Endothelial cell of umbilical vein (primary cell): ENCODE measurements at regions not wholly inside any gene's neighbourhood (a gene's known extent, or its start where the extent isn't known, plus 50 kb on each side); places are given as distances from the start of the nearest gene placed in this dataset.

ENCODE experiments used
- BruUV-seq: library from RNA; stranded (reverse); fragments of 400-500 nt; replicated peaks from 2 replicates; lab custom pipeline; 2021; lab: Mats Ljungman, UMichigan
- CTCF ChIA-PET: fragments of 300-600, 350-600 bp; sonication (Branson Sonifier 250); formaldehyde crosslinking; loops from one replicate; lab custom pipeline; 2021; ENCODE audit warnings: antibody characterized with exemption, inconsistent platforms; lab: Charles Lee
- POLR2A ChIA-PET: fragments of 300-600, 350-600 bp; sonication (Branson Sonifier 250); formaldehyde crosslinking; loops from one replicate; lab custom pipeline; 2021; ENCODE audit warnings: antibody characterized with exemption, inconsistent platforms; lab: Charles Lee
- DNase-seq: peaks from one replicate; pipeline ENCODE4 v3.0.0-alpha.2; 2011; ENCODE audit warnings: low read depth, low spot score
- FAIRE-seq: peaks from 2 replicates; lab custom pipeline; 2011; peaks lifted over from hg19 to GRCh38; lab: Jason Lieb, UNC
- H2AFZ ChIP-seq: 2 replicates; pipeline ENCODE4 v1.6.0; 2012; ENCODE audit warnings: low read depth, low read length, control low read depth, inconsistent platforms
- H3K27ac ChIP-seq: 2 replicates; pipeline ENCODE4 v1.5.1; 2011; ENCODE audit warnings: low read depth, mild to moderate bottlenecking, control low read depth, low read length, moderate library complexity; ENCODE audit not compliant: insufficient read depth
- H3K27me3 ChIP-seq, 2 experiments: 2 replicates each; pipeline versions ENCODE4 v1.6.0 to v1.6.1; 2011; ENCODE audit warnings: low read length in 2 of 2, mixed read lengths in 1 of 2; ENCODE audit not compliant: control insufficient read depth in 2 of 2, insufficient read depth in 2 of 2
- H3K36me3 ChIP-seq, 2 experiments: 2 replicates in 1 of 2; 3 replicates in 1 of 2; pipeline ENCODE4 v1.5.1; 2011; ENCODE audit warnings: low read length in 2 of 2, mild to moderate bottlenecking in 1 of 2, moderate library complexity in 1 of 2; ENCODE audit not compliant: control insufficient read depth in 2 of 2, insufficient read depth in 2 of 2; ENCODE audit errors: extremely low read depth in 1 of 2
- H3K4me1 ChIP-seq: 3 replicates; pipeline ENCODE4 v1.5.1; 2011; ENCODE audit warnings: mild to moderate bottlenecking, low read length; ENCODE audit not compliant: control insufficient read depth, insufficient read depth; ENCODE audit errors: extremely low read depth
- H3K4me2 ChIP-seq: 2 replicates; pipeline ENCODE4 v1.6.1; 2011; ENCODE audit warnings: low read length, control low read depth, mixed read lengths; ENCODE audit not compliant: insufficient read depth
- H3K4me3 ChIP-seq, 3 experiments: fragments of 200-600 bp in 1 of 3; sonication (generic), shearing (Covaris generic) in 1 of 3; replicated peaks in 1 of 3; 2 replicates each; pipeline ENCODE4 v1.5.1; 2011 to 2016; ENCODE audit warnings: control low read depth in 3 of 3, low read length in 3 of 3, mild to moderate bottlenecking in 2 of 3, inconsistent platforms in 1 of 3, low read depth in 1 of 3, moderate library complexity in 1 of 3; ENCODE audit not compliant: insufficient read depth in 1 of 3
- H3K79me2 ChIP-seq: 2 replicates; pipeline ENCODE4 v1.6.0; 2012; ENCODE audit warnings: low read length, inconsistent platforms; ENCODE audit not compliant: control insufficient read depth, insufficient read depth
- H3K9ac ChIP-seq: replicated peaks from 2 replicates; pipeline ENCODE3; 2011; ENCODE audit warnings: low read length, control low read depth; ENCODE audit not compliant: insufficient read depth; ENCODE audit errors: extremely low read depth
- H3K9me1 ChIP-seq: replicated peaks from 3 replicates; pipeline ENCODE4 v1.6.0; 2011; ENCODE audit warnings: mild to moderate bottlenecking, low read length; ENCODE audit not compliant: control insufficient read depth, insufficient read depth; ENCODE audit errors: extremely low read depth
- H3K9me3 ChIP-seq: replicated peaks from 2 replicates; pipeline ENCODE4 v1.5.1; 2012; ENCODE audit warnings: low read length, inconsistent platforms; ENCODE audit not compliant: control insufficient read depth, insufficient read depth
- H4K20me1 ChIP-seq: replicated peaks from 2 replicates; pipeline ENCODE3; 2011; ENCODE audit warnings: mild to moderate bottlenecking, low read length; ENCODE audit not compliant: control insufficient read depth, insufficient read depth; ENCODE audit errors: extremely low read depth
- GATA2 ChIP-seq: IDR thresholded peaks from 2 replicates; pipeline ENCODE4 v1.7.0; 2011; ENCODE audit warnings: low read depth, mild to moderate bottlenecking, moderate library complexity, mixed read lengths, low read length; ENCODE audit not compliant: insufficient read length, insufficient read depth
- MYC ChIP-seq: IDR thresholded peaks from one replicate; pipeline ENCODE4 v1.6.1; 2011; ENCODE audit warnings: mild to moderate bottlenecking, low read depth, low read length
- POLR2AphosphoS5 ChIP-seq: IDR thresholded peaks from 2 replicates; pipeline ENCODE4 v1.6.1; 2012; ENCODE audit warnings: low read depth, mild to moderate bottlenecking, control low read depth, low read length, moderate library complexity; ENCODE audit not compliant: insufficient read depth
- dilution Hi-C: fragments of 300-500 bp; cut with MboI; formaldehyde crosslinking; loops from one replicate; pipeline ENCODE4 v1.15.0; 2019; ENCODE audit warnings: low sequenced_read_pairs; ENCODE audit not compliant: extremely low pct_ligation_motif_present
- intact Hi-C: fragments of 100-400 bp; cut with micrococcal nuclease; formaldehyde crosslinking; loops from one replicate; pipeline ENCODE4 v1.10.0; 2022
- TF ChIP-seq, protein P1 (sequence below): IDR thresholded peaks from 2 replicates; pipeline ENCODE4 v1.6.1; 2011; ENCODE audit not compliant: insufficient read depth, insufficient read length
- TF ChIP-seq, protein P2 (sequence below), 2 donors: IDR thresholded peaks; 1 replicate in 1 of 2; 2 replicates in 1 of 2; pipeline ENCODE4 v1.5.1; 2011; ENCODE audit warnings: low read length in 2 of 2, mild to moderate bottlenecking in 2 of 2, moderate library complexity in 2 of 2, control low read depth in 1 of 2, inconsistent platforms in 1 of 2, low read depth in 1 of 2; ENCODE audit not compliant: insufficient read depth in 1 of 2; ENCODE audit errors: extremely low read depth in 1 of 2

DNA sequence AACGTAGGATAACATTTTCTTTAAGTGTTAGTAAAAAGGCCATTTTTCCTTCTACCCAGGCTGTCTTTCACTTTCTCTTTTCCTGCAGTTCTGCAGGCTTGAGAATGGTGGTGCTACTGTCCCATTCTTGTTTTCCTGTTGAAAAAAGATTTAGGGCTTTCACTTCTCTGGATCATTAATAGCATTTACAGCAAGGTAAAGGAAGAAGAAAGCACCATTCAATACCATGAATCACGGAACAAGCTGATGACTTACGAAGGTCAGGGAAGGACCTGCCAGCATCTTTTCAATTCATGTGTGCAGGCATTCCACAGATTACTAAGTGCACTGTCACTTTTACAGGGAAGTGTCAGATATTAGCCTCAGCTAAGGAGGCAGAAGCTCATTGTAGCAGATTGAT lies 292.8 kb downstream of the YTHDC2 start:
- peak overlapping the region; percentile 2 for H3K27ac ChIP-seq
- no TSS peak for BruUV-seq
- H3K9ac ChIP-seq = no peak overlapping the region
- H2AFZ ChIP-seq = peak overlapping the region; percentile 77
- peak overlapping the region in 1 of 3 experiments; percentile 24 for H3K4me3 ChIP-seq
- DNase-seq (peak; percentile 71), FAIRE-seq (peak; percentile 78)
- CTCF ChIA-PET = interaction anchor here (0.8 to 2.1 kb wide), 10 partner anchors 9 to 644 kb away, joined by 3 to 15 read pairs (median 4); no protein-coding TSS in a partner anchor
- H4K20me1 ChIP-seq = no peaks in the 10 kb centered on the region
- intact Hi-C loops = loop anchor here (1.0 to 10.0 kb wide), 7 partner anchors 129 to 644 kb away; partner anchors contain the start of gene KCNN2
- no peaks in the 10 kb centered on the region for H3K27me3 ChIP-seq
- peaks cover 14% of the 10 kb centered on the region for H3K4me1 ChIP-seq
- no peaks in the 10 kb centered on the region for H3K36me3 ChIP-seq
- H3K79me2 ChIP-seq = no peaks in the 10 kb centered on the region
- POLR2A ChIA-PET = no interaction called here
- dilution Hi-C loops = no loop called here
- H3K9me1 ChIP-seq = no peaks in the 10 kb centered on the region
- TF ChIP-seq, protein P1, sequence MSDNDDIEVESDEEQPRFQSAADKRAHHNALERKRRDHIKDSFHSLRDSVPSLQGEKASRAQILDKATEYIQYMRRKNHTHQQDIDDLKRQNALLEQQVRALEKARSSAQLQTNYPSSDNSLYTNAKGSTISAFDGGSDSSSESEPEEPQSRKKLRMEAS = no peak
- peak; percentile 24 for TF ChIP-seq GATA2
- TF ChIP-seq, protein P2, sequence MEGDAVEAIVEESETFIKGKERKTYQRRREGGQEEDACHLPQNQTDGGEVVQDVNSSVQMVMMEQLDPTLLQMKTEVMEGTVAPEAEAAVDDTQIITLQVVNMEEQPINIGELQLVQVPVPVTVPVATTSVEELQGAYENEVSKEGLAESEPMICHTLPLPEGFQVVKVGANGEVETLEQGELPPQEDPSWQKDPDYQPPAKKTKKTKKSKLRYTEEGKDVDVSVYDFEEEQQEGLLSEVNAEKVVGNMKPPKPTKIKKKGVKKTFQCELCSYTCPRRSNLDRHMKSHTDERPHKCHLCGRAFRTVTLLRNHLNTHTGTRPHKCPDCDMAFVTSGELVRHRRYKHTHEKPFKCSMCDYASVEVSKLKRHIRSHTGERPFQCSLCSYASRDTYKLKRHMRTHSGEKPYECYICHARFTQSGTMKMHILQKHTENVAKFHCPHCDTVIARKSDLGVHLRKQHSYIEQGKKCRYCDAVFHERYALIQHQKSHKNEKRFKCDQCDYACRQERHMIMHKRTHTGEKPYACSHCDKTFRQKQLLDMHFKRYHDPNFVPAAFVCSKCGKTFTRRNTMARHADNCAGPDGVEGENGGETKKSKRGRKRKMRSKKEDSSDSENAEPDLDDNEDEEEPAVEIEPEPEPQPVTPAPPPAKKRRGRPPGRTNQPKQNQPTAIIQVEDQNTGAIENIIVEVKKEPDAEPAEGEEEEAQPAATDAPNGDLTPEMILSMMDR (IDR thresholded peaks at IDR 0.05; ENCODE audit: extremely low read depth in 1 of 2, insufficient read depth in 1 of 2, low read depth in 1 of 2, low read length in 2 of 2) = peak; percentile 34 to 38
- H3K9me3 ChIP-seq = no peaks in the 10 kb centered on the region
- peak overlapping the region; percentile 65 for H3K4me2 ChIP-seq

DNA sequence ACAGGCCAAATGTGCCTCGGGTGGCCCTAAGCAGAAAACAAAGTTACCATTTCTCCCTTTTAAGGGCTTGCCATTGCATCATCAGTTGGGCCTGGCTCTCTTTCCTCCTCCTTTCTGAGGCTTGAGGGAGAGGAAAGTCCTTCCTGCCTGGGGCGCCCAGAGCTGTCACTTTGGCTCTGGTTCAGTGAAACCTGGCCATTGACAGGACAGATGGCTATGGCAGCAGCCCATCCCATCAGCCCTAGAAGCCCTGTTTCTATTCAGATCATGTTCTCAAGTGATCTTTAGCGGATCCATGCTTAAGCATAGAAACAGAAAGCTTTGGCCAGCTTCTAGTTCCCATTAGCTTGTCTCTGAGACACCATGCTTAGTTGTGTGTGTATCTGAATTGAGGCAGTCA lies 293.4 kb downstream of the YTHDC2 start:
- CTCF ChIA-PET = interaction anchor here (0.8 to 2.1 kb wide), 11 partner anchors 8 to 643 kb away, joined by 3 to 15 read pairs (median 3); no protein-coding TSS in a partner anchor
- TF ChIP-seq MYC (no peak), POLR2AphosphoS5 (no peak)
- no peaks in the 10 kb centered on the region for H3K9me3 ChIP-seq
- no TSS peak for BruUV-seq
- H4K20me1 ChIP-seq = no peaks in the 10 kb centered on the region
- no peaks in the 10 kb centered on the region for H3K36me3 ChIP-seq
- no peaks in the 10 kb centered on the region for H3K9me1 ChIP-seq
- POLR2A ChIA-PET = no interaction called here
- no peak overlapping the region for H3K4me2 ChIP-seq
- H3K27me3 ChIP-seq = no peaks in the 10 kb centered on the region
- dilution Hi-C loops = no loop called here
- H3K79me2 ChIP-seq = no peaks in the 10 kb centered on the region
- no peak for DNase-seq
- H2AFZ ChIP-seq = peak overlapping the region; percentile 14
- FAIRE-seq = no peak
- no peak overlapping the region for H3K4me3 ChIP-seq
- intact Hi-C loops = loop anchor here (1.0 to 10.0 kb wide), 7 partner anchors 130 to 643 kb away; partner anchors contain the start of gene KCNN2
- peaks cover 14% of the 10 kb centered on the region for H3K4me1 ChIP-seq
- no peak overlapping the region for H3K9ac ChIP-seq
- no peak overlapping the region for H3K27ac ChIP-seq
